GM06990 (cell line): ENCODE measurements at regions not wholly inside any gene's neighbourhood (a gene's known extent, or its start where the extent isn't known, plus 50 kb on each side); places are given as distances from the start of the nearest gene placed in this dataset.

Source experiments
- DNase-seq: peaks from one replicate; pipeline ENCODE4 v3.0.0-alpha.2; 2011; ENCODE audit not compliant: insufficient read length; ENCODE audit errors: extremely low read depth
- H3K27me3 ChIP-seq: replicated peaks from 2 replicates; pipeline ENCODE4 v1.6.0; 2011; ENCODE audit warnings: low read length; ENCODE audit not compliant: control insufficient read depth, insufficient read depth
- H3K36me3 ChIP-seq: 2 replicates; pipeline ENCODE4 v1.5.1; 2011; ENCODE audit warnings: low read length; ENCODE audit not compliant: control insufficient read depth, insufficient read depth
- H3K4me3 ChIP-seq: replicated peaks from 2 replicates; pipeline ENCODE4 v1.5.1; 2011; ENCODE audit warnings: low read depth, mild to moderate bottlenecking, control low read depth, low read length
- CTCF ChIP-seq: IDR thresholded peaks from 2 replicates; pipeline ENCODE4 v1.5.1; 2011; ENCODE audit warnings: low read length, control low read depth, mild to moderate bottlenecking, inconsistent platforms; ENCODE audit not compliant: insufficient read depth, poor library complexity, severe bottlenecking

GRCh38 chr7:130901209-130901783 is 167.3 kb upstream of the KLF14 start:
- DNase-seq, result no peak
- H3K36me3 ChIP-seq, result peaks cover 30% of the 10 kb centered on the region
- no peak overlapping the region for H3K4me3 ChIP-seq

GRCh38 chr7:130902755-130903357 is 168.8 kb upstream of the KLF14 start:
- TF ChIP-seq CTCF, result no peak
- no peak overlapping the region for H3K4me3 ChIP-seq
- no peak for DNase-seq
- H3K36me3 ChIP-seq, result peaks cover 22% of the 10 kb centered on the region
- H3K27me3 ChIP-seq, result no peaks in the 10 kb centered on the region

More at GRCh38 chr7:130901209-130901783, 167.3 kb upstream of the KLF14 start:
- no peak for TF ChIP-seq CTCF
- H3K27me3 ChIP-seq, result no peaks in the 10 kb centered on the region

- no peak for DNase-seq
- Histone ChIP-seq H3K4me3 (no peak overlapping the region), H3K36me3 (peaks cover 21% of the 10 kb centered on the region), H3K27me3 (no peaks in the 10 kb centered on the region)
- TF ChIP-seq CTCF, result no peak
Measured at GRCh38 chr7:130903358-130903974, 169.5 kb upstream of the KLF14 start.

- TF ChIP-seq CTCF, result no peak
- H3K4me3 ChIP-seq, result no peak overlapping the region
- H3K36me3 ChIP-seq, result peaks cover 21% of the 10 kb centered on the region
- no peak for DNase-seq
- H3K27me3 ChIP-seq, result no peaks in the 10 kb centered on the region
Measured at GRCh38 chr7:130904031-130904757, 170.2 kb upstream of the KLF14 start.

GRCh38 chr7:130904792-130905191 is 170.8 kb upstream of the KLF14 start:
- Histone ChIP-seq H3K27me3 (no peaks in the 10 kb centered on the region), H3K4me3 (no peak overlapping the region), H3K36me3 (peaks cover 21% of the 10 kb centered on the region)
- no peak for DNase-seq
- TF ChIP-seq CTCF, result no peak
